ENCODE measurements at regions not wholly inside any gene's neighbourhood (a gene's known extent, or its start where the extent isn't known, plus 50 kb on each side); places are given as distances from the start of the nearest gene placed in this dataset.

GRCh38 chr9:120110520-120110919 is 469.4 kb downstream of the CDK5RAP2 start:
- TF ChIP-seq, protein P1, sequence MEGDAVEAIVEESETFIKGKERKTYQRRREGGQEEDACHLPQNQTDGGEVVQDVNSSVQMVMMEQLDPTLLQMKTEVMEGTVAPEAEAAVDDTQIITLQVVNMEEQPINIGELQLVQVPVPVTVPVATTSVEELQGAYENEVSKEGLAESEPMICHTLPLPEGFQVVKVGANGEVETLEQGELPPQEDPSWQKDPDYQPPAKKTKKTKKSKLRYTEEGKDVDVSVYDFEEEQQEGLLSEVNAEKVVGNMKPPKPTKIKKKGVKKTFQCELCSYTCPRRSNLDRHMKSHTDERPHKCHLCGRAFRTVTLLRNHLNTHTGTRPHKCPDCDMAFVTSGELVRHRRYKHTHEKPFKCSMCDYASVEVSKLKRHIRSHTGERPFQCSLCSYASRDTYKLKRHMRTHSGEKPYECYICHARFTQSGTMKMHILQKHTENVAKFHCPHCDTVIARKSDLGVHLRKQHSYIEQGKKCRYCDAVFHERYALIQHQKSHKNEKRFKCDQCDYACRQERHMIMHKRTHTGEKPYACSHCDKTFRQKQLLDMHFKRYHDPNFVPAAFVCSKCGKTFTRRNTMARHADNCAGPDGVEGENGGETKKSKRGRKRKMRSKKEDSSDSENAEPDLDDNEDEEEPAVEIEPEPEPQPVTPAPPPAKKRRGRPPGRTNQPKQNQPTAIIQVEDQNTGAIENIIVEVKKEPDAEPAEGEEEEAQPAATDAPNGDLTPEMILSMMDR (IDR thresholded peaks at IDR 0.05; ENCODE audit: extremely low read depth in 1 of 2, insufficient read depth in 1 of 2, low read depth in 1 of 2, low read length in 2 of 2) = no peak
- TF ChIP-seq EZH2 (IDR thresholded peaks at IDR 0.05; ENCODE audit: borderline replicate concordance, low read depth, low read length, severe bottlenecking) = no peak

All from endothelial cell of umbilical vein (primary cell).